ENCODE measurements at regions not wholly inside any gene's neighbourhood (a gene's known extent, or its start where the extent isn't known, plus 50 kb on each side); places are given as distances from the start of the nearest gene placed in this dataset.

DNA sequence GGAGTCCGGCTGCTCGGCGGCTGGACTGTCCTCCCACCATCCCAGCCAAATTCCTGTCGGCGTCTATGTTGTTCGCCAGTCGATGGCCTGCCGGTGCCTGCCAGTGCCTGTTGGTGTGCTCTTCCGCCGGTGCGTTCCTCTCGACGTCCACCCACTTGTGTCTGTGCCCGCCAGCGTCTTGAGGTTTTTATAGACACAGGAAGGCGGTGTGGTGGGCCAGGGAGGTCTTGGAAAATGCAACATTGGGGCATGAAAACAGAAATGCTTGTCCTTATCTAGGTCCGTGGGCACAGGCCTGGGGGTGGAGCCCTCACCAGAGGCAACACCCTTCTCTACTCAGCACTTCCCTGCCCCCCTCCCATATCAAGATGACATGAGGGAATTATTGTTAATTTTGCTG is 167.8 kb downstream of the IRF8 start:
- no peak for TF ChIP-seq POLR2AphosphoS5 (IDR thresholded peaks at IDR 0.05)
- TF ChIP-seq, protein P1, sequence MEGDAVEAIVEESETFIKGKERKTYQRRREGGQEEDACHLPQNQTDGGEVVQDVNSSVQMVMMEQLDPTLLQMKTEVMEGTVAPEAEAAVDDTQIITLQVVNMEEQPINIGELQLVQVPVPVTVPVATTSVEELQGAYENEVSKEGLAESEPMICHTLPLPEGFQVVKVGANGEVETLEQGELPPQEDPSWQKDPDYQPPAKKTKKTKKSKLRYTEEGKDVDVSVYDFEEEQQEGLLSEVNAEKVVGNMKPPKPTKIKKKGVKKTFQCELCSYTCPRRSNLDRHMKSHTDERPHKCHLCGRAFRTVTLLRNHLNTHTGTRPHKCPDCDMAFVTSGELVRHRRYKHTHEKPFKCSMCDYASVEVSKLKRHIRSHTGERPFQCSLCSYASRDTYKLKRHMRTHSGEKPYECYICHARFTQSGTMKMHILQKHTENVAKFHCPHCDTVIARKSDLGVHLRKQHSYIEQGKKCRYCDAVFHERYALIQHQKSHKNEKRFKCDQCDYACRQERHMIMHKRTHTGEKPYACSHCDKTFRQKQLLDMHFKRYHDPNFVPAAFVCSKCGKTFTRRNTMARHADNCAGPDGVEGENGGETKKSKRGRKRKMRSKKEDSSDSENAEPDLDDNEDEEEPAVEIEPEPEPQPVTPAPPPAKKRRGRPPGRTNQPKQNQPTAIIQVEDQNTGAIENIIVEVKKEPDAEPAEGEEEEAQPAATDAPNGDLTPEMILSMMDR (IDR thresholded peaks at IDR 0.05), result no peak
- TF ChIP-seq POLR2A (IDR thresholded peaks at IDR 0.05), result no peak
- DNase-seq (ENCODE audit: low spot score), result no peak
- H3K4me1 ChIP-seq (replicated peaks), result no peaks in the 10 kb centered on the region
- H3K9me3 ChIP-seq, result no peaks in the 10 kb centered on the region
- no peaks in the 10 kb centered on the region for H3K36me3 ChIP-seq
- intact Hi-C loops (cut with DNase I), result no loop called here
- H3K4me3 ChIP-seq, result no peak overlapping the region
- peaks cover 1% of the 10 kb centered on the region for H3K27me3 ChIP-seq (replicated peaks; ENCODE audit: insufficient read depth)
- 48% methylated on average over 17 of the region's 17 CpGs for WGBS
- H3K27ac ChIP-seq, result no peak overlapping the region

DNA sequence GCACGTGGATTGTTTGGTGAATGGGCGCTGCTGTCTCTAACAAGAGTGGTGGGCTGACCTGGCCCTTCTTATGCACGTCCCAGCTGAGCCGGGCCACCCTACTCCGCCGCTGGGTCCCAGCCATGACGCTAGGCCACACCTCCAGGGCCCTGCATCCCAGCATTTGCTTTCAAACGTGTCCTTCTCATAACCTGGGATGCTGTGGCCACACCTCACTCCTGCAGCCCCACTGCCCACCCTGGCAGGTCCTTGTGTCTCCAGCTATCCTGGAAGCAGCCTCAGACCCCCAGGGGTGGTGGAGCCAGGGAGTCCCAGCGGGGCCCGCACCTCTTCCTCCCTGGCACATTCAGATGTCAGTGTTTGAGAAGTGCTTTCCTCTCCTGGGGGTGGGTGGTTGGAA is 168.6 kb downstream of the IRF8 start:
- TF ChIP-seq POLR2AphosphoS5 (IDR thresholded peaks at IDR 0.05) (no peak), POLR2A (IDR thresholded peaks at IDR 0.05) (no peak)
- TF ChIP-seq, protein P1 (IDR thresholded peaks at IDR 0.05), result no peak
- H3K9me3 ChIP-seq, result no peaks in the 10 kb centered on the region
- no peaks in the 10 kb centered on the region for H3K36me3 ChIP-seq
- H3K27ac ChIP-seq, result no peak overlapping the region
- no peak for DNase-seq (ENCODE audit: low spot score)
- peaks cover 1% of the 10 kb centered on the region for H3K27me3 ChIP-seq (replicated peaks; ENCODE audit: insufficient read depth)
- no peaks in the 10 kb centered on the region for H3K4me1 ChIP-seq (replicated peaks)
- no peak overlapping the region for H3K4me3 ChIP-seq
- WGBS, result 87% methylated on average over 10 of the region's 10 CpGs
- intact Hi-C loops (cut with DNase I), result no loop called here

DNA sequence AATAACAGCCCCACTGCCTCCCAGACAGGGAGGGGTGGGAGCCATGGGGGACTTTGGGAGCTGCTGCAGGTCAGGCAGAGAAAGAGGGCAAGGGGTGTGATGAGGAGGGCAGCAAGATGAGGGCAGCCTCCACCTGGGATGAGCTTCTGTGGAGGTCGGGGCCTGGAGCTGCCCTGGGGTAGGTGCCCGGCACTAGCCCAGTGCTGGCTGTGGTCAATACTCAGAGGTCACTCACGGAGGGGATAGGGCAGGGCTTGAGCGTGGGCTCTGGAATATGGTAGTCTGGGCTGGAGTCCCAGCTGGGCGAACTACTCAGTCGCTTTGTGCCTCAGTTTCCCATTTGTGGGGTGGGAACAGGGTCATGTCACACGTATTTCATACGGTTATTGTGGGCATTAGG is 169.0 kb downstream of the IRF8 start:
- intact Hi-C loops (cut with DNase I), result no loop called here

DNA sequence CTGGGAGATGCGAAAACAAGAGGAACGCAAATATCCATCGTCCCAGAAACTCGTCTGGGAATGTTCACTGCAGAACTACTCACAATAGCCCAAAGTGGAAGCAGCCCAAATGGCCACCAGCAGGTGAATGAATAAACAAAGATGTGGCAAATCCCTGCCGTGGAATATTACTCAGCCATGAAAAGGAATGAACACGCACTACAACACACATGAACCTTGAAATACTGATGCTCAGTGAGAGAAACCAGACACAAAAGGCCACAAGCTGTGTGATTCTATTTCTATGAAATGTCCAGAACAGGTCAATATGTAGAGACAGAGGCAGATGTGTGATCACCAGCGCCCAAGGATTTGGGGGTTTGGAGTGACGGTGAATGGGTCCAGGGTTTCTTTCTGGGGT is 169.8 kb downstream of the IRF8 start:
- Histone ChIP-seq H3K4me3 (no peak overlapping the region), H3K4me1 (replicated peaks) (no peaks in the 10 kb centered on the region), H3K27me3 (replicated peaks; ENCODE audit: insufficient read depth) (peaks cover 1% of the 10 kb centered on the region), H3K36me3 (no peaks in the 10 kb centered on the region), H3K27ac (no peak overlapping the region), H3K9me3 (no peaks in the 10 kb centered on the region)
- no peak for DNase-seq (ENCODE audit: low spot score)
- TF ChIP-seq, protein P1 (IDR thresholded peaks at IDR 0.05), result no peak
- TF ChIP-seq POLR2A (IDR thresholded peaks at IDR 0.05) (no peak), POLR2AphosphoS5 (IDR thresholded peaks at IDR 0.05) (no peak)
- 95% methylated on average over 8 of the region's 8 CpGs for WGBS
- intact Hi-C loops (cut with DNase I), result no loop called here

More for the DNA sequence above, 169.0 kb downstream of the IRF8 start:
- Histone ChIP-seq H3K4me1 (replicated peaks) (no peaks in the 10 kb centered on the region), H3K36me3 (no peaks in the 10 kb centered on the region), H3K4me3 (no peak overlapping the region), H3K27ac (no peak overlapping the region), H3K27me3 (replicated peaks; ENCODE audit: insufficient read depth) (peaks cover 1% of the 10 kb centered on the region), H3K9me3 (no peaks in the 10 kb centered on the region)
- no peak for DNase-seq (ENCODE audit: low spot score)
- 88% methylated on average over 8 of the region's 8 CpGs for WGBS
- TF ChIP-seq POLR2A (IDR thresholded peaks at IDR 0.05) (no peak), POLR2AphosphoS5 (IDR thresholded peaks at IDR 0.05) (no peak)
- TF ChIP-seq, protein P1 (IDR thresholded peaks at IDR 0.05), result no peak

DNA sequence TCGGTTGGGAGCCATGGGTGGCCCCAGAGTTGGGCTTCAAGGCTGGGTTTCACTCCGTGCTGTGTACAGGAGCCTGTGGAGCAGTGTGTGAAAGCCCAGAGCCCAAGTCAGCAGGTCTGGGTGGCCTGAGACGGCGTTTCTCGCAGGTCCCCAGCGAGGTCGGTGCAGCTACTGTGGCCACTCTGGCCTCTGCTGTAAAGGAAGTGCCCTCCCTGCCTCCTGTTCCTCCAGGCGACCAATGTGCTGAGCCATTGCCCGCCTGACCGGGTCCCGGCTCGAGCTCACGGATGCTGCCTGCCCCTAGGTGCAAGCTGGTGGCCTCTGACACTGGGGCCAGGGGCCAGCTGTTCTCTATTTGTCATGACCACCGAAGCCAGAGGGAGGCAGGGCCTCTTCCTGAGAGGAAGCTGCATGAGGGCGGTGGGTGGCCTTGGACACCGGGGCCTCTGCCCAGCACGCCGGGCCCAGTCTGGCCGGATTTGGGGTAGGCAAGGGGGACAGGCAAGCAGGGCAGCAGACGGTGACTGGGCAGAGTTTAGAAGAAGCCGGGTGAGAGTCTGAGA is 170.9 kb downstream of the IRF8 start:
- Histone ChIP-seq H3K27ac (no peak overlapping the region), H3K9me3 (no peaks in the 10 kb centered on the region), H3K36me3 (no peaks in the 10 kb centered on the region), H3K4me3 (no peak overlapping the region), H3K27me3 (replicated peaks; ENCODE audit: insufficient read depth) (peaks cover 1% of the 10 kb centered on the region), H3K4me1 (replicated peaks) (no peaks in the 10 kb centered on the region)
- intact Hi-C loops (cut with DNase I), result loop anchor here (5.0 kb wide), 2 partner anchors 248 to 272 kb away; no protein-coding TSS in a partner anchor
- WGBS, result 72% methylated on average over 21 of the region's 21 CpGs
- TF ChIP-seq POLR2AphosphoS5 (IDR thresholded peaks at IDR 0.05), result no peak
- TF ChIP-seq, protein P1 (IDR thresholded peaks at IDR 0.05), result no peak
- no peak for TF ChIP-seq POLR2A (IDR thresholded peaks at IDR 0.05)
- no peak for DNase-seq (ENCODE audit: low spot score)
